ENCODE measurements at regions not wholly inside any gene's neighbourhood (a gene's known extent, or its start where the extent isn't known, plus 50 kb on each side); places are given as distances from the start of the nearest gene placed in this dataset.

GRCh38 chr13:30088312-30088855, 219.0 kb downstream of the KATNAL1 start:
- Histone ChIP-seq H3K4me3 (ENCODE audit: control insufficient read depth in 1 of 2, extremely low read depth in 1 of 2, low read length in 1 of 2) (no peak overlapping the region), H3K27ac (ENCODE audit: low read length) (no peak overlapping the region), H3K27me3 (replicated peaks in 1 of 2; ENCODE audit: control insufficient read depth in 2 of 2, extremely low read depth in 1 of 2, insufficient read depth in 2 of 2, low read length in 1 of 2) (no peaks in the 10 kb centered on the region), H3K36me3 (ENCODE audit: control insufficient read depth in 2 of 2, extremely low read depth in 1 of 2, insufficient read depth in 1 of 2, low read length in 1 of 2) (no peaks in the 10 kb centered on the region), H3K4me1 (ENCODE audit: control insufficient read depth in 1 of 2, extremely low read depth in 1 of 2, insufficient read depth in 2 of 2, low read length in 2 of 2) (no peaks in the 10 kb centered on the region), H3K9me3 (no peaks in the 10 kb centered on the region)
- no peaks in the 10 kb centered on the region for H3K36me3 Mint-ChIP-seq
- H3K4me1 Mint-ChIP-seq, result no peaks in the 10 kb centered on the region
- H3K4me3 Mint-ChIP-seq, result no peak overlapping the region
- ChIA-PET POLR2A (no interaction called here), CTCF (no interaction called here)
- H3K27me3 Mint-ChIP-seq, result peaks cover 0 to 1% of the 10 kb centered on the region in 2 donors
- 67% methylated on average over 1 of the region's 5 CpGs for WGBS (ENCODE audit: insufficient coverage)
- ATAC-seq (replicated peaks in 1 of 4), result no peak
- no peak for DNase-seq
- no peaks in the 10 kb centered on the region for H3K9me3 Mint-ChIP-seq
- no peak overlapping the region for H3K27ac Mint-ChIP-seq

- Mint-ChIP-seq H3K4me3 (no peak overlapping the region), H3K27ac (no peak overlapping the region), H3K4me1 (no peaks in the 10 kb centered on the region), H3K36me3 (no peaks in the 10 kb centered on the region), H3K27me3 (peaks cover 0 to 4% of the 10 kb centered on the region in 2 donors), H3K9me3 (no peaks in the 10 kb centered on the region)
- no peak overlapping the region for H3K27ac ChIP-seq (ENCODE audit: low read length)
- ChIA-PET CTCF (no interaction called here), POLR2A (no interaction called here)
- H3K9me3 ChIP-seq, result no peaks in the 10 kb centered on the region
- peaks cover 0 to 2% of the 10 kb centered on the region in 2 experiments for H3K27me3 ChIP-seq (replicated peaks in 1 of 2; ENCODE audit: control insufficient read depth in 2 of 2, extremely low read depth in 1 of 2, insufficient read depth in 2 of 2, low read length in 1 of 2)
- WGBS (ENCODE audit: insufficient coverage), result 89% methylated on average over 1 of the region's 1 CpG
- no peaks in the 10 kb centered on the region for H3K36me3 ChIP-seq (ENCODE audit: control insufficient read depth in 2 of 2, extremely low read depth in 1 of 2, insufficient read depth in 1 of 2, low read length in 1 of 2)
- ATAC-seq (replicated peaks in 1 of 4), result no peak
- no peak overlapping the region for H3K4me3 ChIP-seq (ENCODE audit: control insufficient read depth in 1 of 2, extremely low read depth in 1 of 2, low read length in 1 of 2)
- DNase-seq, result no peak
- H3K4me1 ChIP-seq (ENCODE audit: control insufficient read depth in 1 of 2, extremely low read depth in 1 of 2, insufficient read depth in 2 of 2, low read length in 2 of 2), result no peaks in the 10 kb centered on the region
Measured at GRCh38 chr13:30085087-30085486, 222.3 kb downstream of the KATNAL1 start.

- DNase-seq, result no peak
- POLR2A ChIA-PET, result no interaction called here
- no peak for ATAC-seq (replicated peaks in 1 of 4)
Measured at GRCh38 chr13:30082391-30082790, 225.0 kb downstream of the KATNAL1 start.

GRCh38 chr13:30081331-30081730, 226.0 kb downstream of the KATNAL1 start:
- Mint-ChIP-seq H3K36me3 (no peaks in the 10 kb centered on the region), H3K4me1 (no peaks in the 10 kb centered on the region), H3K4me3 (no peak overlapping the region), H3K27ac (no peak overlapping the region), H3K9me3 (no peaks in the 10 kb centered on the region), H3K27me3 (peaks cover 0 to 4% of the 10 kb centered on the region in 2 donors)
- peaks cover 0 to 2% of the 10 kb centered on the region in 2 experiments for H3K27me3 ChIP-seq (replicated peaks in 1 of 2; ENCODE audit: control insufficient read depth in 2 of 2, extremely low read depth in 1 of 2, insufficient read depth in 2 of 2, low read length in 1 of 2)
- H3K27ac ChIP-seq (ENCODE audit: low read length), result no peak overlapping the region
- ChIA-PET POLR2A (no interaction called here), CTCF (no interaction called here)
- H3K4me1 ChIP-seq (ENCODE audit: control insufficient read depth in 1 of 2, extremely low read depth in 1 of 2, insufficient read depth in 2 of 2, low read length in 2 of 2), result no peaks in the 10 kb centered on the region
- no peak overlapping the region for H3K4me3 ChIP-seq (ENCODE audit: control insufficient read depth in 1 of 2, extremely low read depth in 1 of 2, low read length in 1 of 2)
- ATAC-seq (replicated peaks in 1 of 4) (no peak), DNase-seq (no peak)
- no peaks in the 10 kb centered on the region for H3K36me3 ChIP-seq (ENCODE audit: control insufficient read depth in 2 of 2, extremely low read depth in 1 of 2, insufficient read depth in 1 of 2, low read length in 1 of 2)
- no peaks in the 10 kb centered on the region for H3K9me3 ChIP-seq

More at GRCh38 chr13:30082391-30082790, 225.0 kb downstream of the KATNAL1 start:
- CTCF ChIA-PET, result no interaction called here
- Histone ChIP-seq H3K27ac (ENCODE audit: low read length) (no peak overlapping the region), H3K9me3 (no peaks in the 10 kb centered on the region), H3K36me3 (ENCODE audit: control insufficient read depth in 2 of 2, extremely low read depth in 1 of 2, insufficient read depth in 1 of 2, low read length in 1 of 2) (no peaks in the 10 kb centered on the region), H3K27me3 (replicated peaks in 1 of 2; ENCODE audit: control insufficient read depth in 2 of 2, extremely low read depth in 1 of 2, insufficient read depth in 2 of 2, low read length in 1 of 2) (peaks cover 0 to 2% of the 10 kb centered on the region in 2 experiments), H3K4me1 (ENCODE audit: control insufficient read depth in 1 of 2, extremely low read depth in 1 of 2, insufficient read depth in 2 of 2, low read length in 2 of 2) (no peaks in the 10 kb centered on the region), H3K4me3 (ENCODE audit: control insufficient read depth in 1 of 2, extremely low read depth in 1 of 2, low read length in 1 of 2) (no peak overlapping the region)
- H3K36me3 Mint-ChIP-seq, result no peaks in the 10 kb centered on the region
- H3K27me3 Mint-ChIP-seq, result peaks cover 0 to 4% of the 10 kb centered on the region in 2 donors
- no CpG with 5 or more reads among the region's 5 CpGs for WGBS (ENCODE audit: insufficient coverage)
- H3K4me3 Mint-ChIP-seq, result no peak overlapping the region
- no peaks in the 10 kb centered on the region for H3K9me3 Mint-ChIP-seq
- H3K27ac Mint-ChIP-seq, result no peak overlapping the region
- H3K4me1 Mint-ChIP-seq, result no peaks in the 10 kb centered on the region

- Mint-ChIP-seq H3K4me1 (peaks cover 0 to 3% (median 0%) of the 10 kb centered on the region in 3 donors), H3K4me3 (no peak overlapping the region), H3K27ac (no peak overlapping the region), H3K27me3 (peaks cover 0 to 3% of the 10 kb centered on the region in 2 donors), H3K36me3 (no peaks in the 10 kb centered on the region), H3K9me3 (no peaks in the 10 kb centered on the region)
- Histone ChIP-seq H3K27ac (ENCODE audit: low read length) (no peak overlapping the region), H3K27me3 (replicated peaks in 1 of 2; ENCODE audit: control insufficient read depth in 2 of 2, extremely low read depth in 1 of 2, insufficient read depth in 2 of 2, low read length in 1 of 2) (peaks cover 0 to 2% of the 10 kb centered on the region in 2 experiments), H3K4me3 (ENCODE audit: control insufficient read depth in 1 of 2, extremely low read depth in 1 of 2, low read length in 1 of 2) (no peak overlapping the region), H3K4me1 (ENCODE audit: control insufficient read depth in 1 of 2, extremely low read depth in 1 of 2, insufficient read depth in 2 of 2, low read length in 2 of 2) (no peaks in the 10 kb centered on the region), H3K9me3 (no peaks in the 10 kb centered on the region), H3K36me3 (ENCODE audit: control insufficient read depth in 2 of 2, extremely low read depth in 1 of 2, insufficient read depth in 1 of 2, low read length in 1 of 2) (no peaks in the 10 kb centered on the region)
- ATAC-seq (replicated peaks in 1 of 4) (no peak), DNase-seq (no peak)
- ChIA-PET POLR2A (no interaction called here), CTCF (no interaction called here)
- no CpG with 5 or more reads among the region's 9 CpGs for WGBS (ENCODE audit: insufficient coverage)
Measured at GRCh38 chr13:30079501-30079900, 227.8 kb downstream of the KATNAL1 start.

- Histone ChIP-seq H3K4me1 (ENCODE audit: control insufficient read depth in 1 of 2, extremely low read depth in 1 of 2, insufficient read depth in 2 of 2, low read length in 2 of 2) (no peaks in the 10 kb centered on the region), H3K36me3 (ENCODE audit: control insufficient read depth in 2 of 2, extremely low read depth in 1 of 2, insufficient read depth in 1 of 2, low read length in 1 of 2) (no peaks in the 10 kb centered on the region), H3K27ac (ENCODE audit: low read length) (no peak overlapping the region), H3K4me3 (ENCODE audit: control insufficient read depth in 1 of 2, extremely low read depth in 1 of 2, low read length in 1 of 2) (no peak overlapping the region), H3K27me3 (replicated peaks in 1 of 2; ENCODE audit: control insufficient read depth in 2 of 2, extremely low read depth in 1 of 2, insufficient read depth in 2 of 2, low read length in 1 of 2) (peaks cover 0 to 2% of the 10 kb centered on the region in 2 experiments), H3K9me3 (no peaks in the 10 kb centered on the region)
- DNase-seq (no peak), ATAC-seq (replicated peaks in 1 of 4) (no peak)
- ChIA-PET CTCF (no interaction called here), POLR2A (interaction anchor here in 1 of 2 donors (0.5 to 0.6 kb wide), 2 partner anchors 11 to 60 kb away, joined by 3 to 4 read pairs; no protein-coding TSS in a partner anchor)
- Mint-ChIP-seq H3K4me1 (peaks cover 0 to 3% (median 0%) of the 10 kb centered on the region in 3 donors), H3K4me3 (no peak overlapping the region), H3K36me3 (no peaks in the 10 kb centered on the region), H3K9me3 (no peaks in the 10 kb centered on the region), H3K27ac (no peak overlapping the region), H3K27me3 (peaks cover 0 to 3% of the 10 kb centered on the region in 2 donors)
- 82% methylated on average over 4 of the region's 10 CpGs for WGBS (ENCODE audit: insufficient coverage)
Measured at GRCh38 chr13:30078059-30078458, 227.6 kb upstream of the UBL3 start.

GRCh38 chr13:30077240-30077735, 226.9 kb upstream of the UBL3 start:
- no CpG with 5 or more reads among the region's 4 CpGs for WGBS (ENCODE audit: insufficient coverage)
- Mint-ChIP-seq H3K36me3 (no peaks in the 10 kb centered on the region), H3K27ac (no peak overlapping the region)

More at GRCh38 chr13:30077240-30077735, 226.9 kb upstream of the UBL3 start:
- CTCF ChIA-PET, result interaction anchor here in 1 of 2 donors (1.1 kb wide), 1 partner anchor 306 kb away, joined by 3 read pairs; no protein-coding TSS in a partner anchor
- Mint-ChIP-seq H3K4me3 (no peak overlapping the region), H3K4me1 (peaks cover 0 to 3% (median 0%) of the 10 kb centered on the region in 3 donors), H3K9me3 (no peaks in the 10 kb centered on the region), H3K27me3 (no peaks in the 10 kb centered on the region)
- Histone ChIP-seq H3K9me3 (no peaks in the 10 kb centered on the region), H3K36me3 (ENCODE audit: control insufficient read depth in 2 of 2, extremely low read depth in 1 of 2, insufficient read depth in 1 of 2, low read length in 1 of 2) (no peaks in the 10 kb centered on the region), H3K4me1 (ENCODE audit: control insufficient read depth in 1 of 2, extremely low read depth in 1 of 2, insufficient read depth in 2 of 2, low read length in 2 of 2) (no peaks in the 10 kb centered on the region), H3K27me3 (replicated peaks in 1 of 2; ENCODE audit: control insufficient read depth in 2 of 2, extremely low read depth in 1 of 2, insufficient read depth in 2 of 2, low read length in 1 of 2) (peaks cover 0 to 2% of the 10 kb centered on the region in 2 experiments), H3K4me3 (ENCODE audit: control insufficient read depth in 1 of 2, extremely low read depth in 1 of 2, low read length in 1 of 2) (no peak overlapping the region), H3K27ac (ENCODE audit: low read length) (no peak overlapping the region)
- ATAC-seq (replicated peaks in 1 of 4) (no peak), DNase-seq (no peak)
- POLR2A ChIA-PET, result no interaction called here

Measured in T-cell (primary cell).